K562 (cell line): ENCODE measurements at regions not wholly inside any gene's neighbourhood (a gene's known extent, or its start where the extent isn't known, plus 50 kb on each side); places are given as distances from the start of the nearest gene placed in this dataset.

Source experiments
- ATAC-seq: fragments of 200-7000 bp; cut with Tn5 transposase; 3 replicates; pipeline ENCODE4 v1.9.1; 2020; ENCODE audit warnings: moderate library complexity
- BruUV-seq: library from RNA; stranded (reverse); fragments of 400-500 nt; replicated peaks from 2 replicates; lab custom pipeline; 2021; lab: Mats Ljungman, UMichigan
- CTCF ChIA-PET: fragments of 300-600 bp; formaldehyde crosslinking; extraction: SDS; loops from one replicate; lab custom pipeline; 2021; ENCODE audit warnings: low intra/inter-chr PET ratio; lab: Yijun Ruan, JAX
- POLR2A ChIA-PET: fragments of 300-600, 350-650 bp; sonication (Branson Sonifier 250); formaldehyde crosslinking; extraction: SDS; loops from one replicate; lab custom pipeline; 2021; ENCODE audit warnings: antibody characterized with exemption, inconsistent platforms; lab: Yijun Ruan, JAX
- DNase-seq, 4 experiments: peaks; one replicate each; pipeline versions ENCODE4 v3.0.0 to v3.0.0-alpha.2; 2011 to 2018; ENCODE audit warnings: low spot score in 3 of 4, mixed read lengths in 3 of 4; ENCODE audit errors: extremely low read depth in 1 of 4
- FAIRE-seq: peaks from 2 replicates; lab custom pipeline; 2011; peaks lifted over from hg19 to GRCh38; lab: Jason Lieb, UNC
- H2AFZ ChIP-seq: 2 replicates; pipeline ENCODE4 v1.6.0; 2011; ENCODE audit warnings: low read depth, low read length, control low read depth, inconsistent platforms
- H3K27ac ChIP-seq: fragments of 200-600 bp; 3 replicates; pipeline ENCODE4 v1.8.0; 2011; ENCODE audit warnings: low read depth, mild to moderate bottlenecking, control low read depth, inconsistent platforms, low read length, moderate library complexity, mixed read lengths; ENCODE audit errors: extremely low read depth
- H3K27me3 ChIP-seq, 2 experiments: fragments of 300-600 bp in 1 of 2; 2 replicates in 1 of 2; 3 replicates in 1 of 2; pipeline versions ENCODE4 v1.6.0 to v1.8.0; 2011; ENCODE audit warnings: inconsistent platforms in 2 of 2, low read length in 2 of 2, mild to moderate bottlenecking in 1 of 2, mixed read lengths in 1 of 2, moderate library complexity in 1 of 2; ENCODE audit not compliant: control insufficient read depth in 2 of 2, insufficient read depth in 2 of 2
- H3K36me3 ChIP-seq: fragments of 300-600 bp; 3 replicates; pipeline ENCODE4 v1.8.0; 2011; ENCODE audit warnings: mild to moderate bottlenecking, low read length, inconsistent platforms; ENCODE audit not compliant: control insufficient read depth, insufficient read depth
- H3K4me1 ChIP-seq, 2 experiments: fragments of 200-600 bp in 1 of 2; replicated peaks in 1 of 2; 2 replicates in 1 of 2; 3 replicates in 1 of 2; pipeline versions ENCODE4 v1.5.1 to v1.8.0; 2011; ENCODE audit warnings: inconsistent platforms in 2 of 2, low read length in 2 of 2, mild to moderate bottlenecking in 1 of 2, mixed read lengths in 1 of 2, moderate library complexity in 1 of 2; ENCODE audit not compliant: control insufficient read depth in 2 of 2, insufficient read depth in 2 of 2
- H3K4me2 ChIP-seq: 2 replicates; pipeline ENCODE4 v1.6.1; 2011; ENCODE audit warnings: low read length, control low read depth, inconsistent platforms, mixed read lengths; ENCODE audit not compliant: insufficient read depth
- H3K4me3 ChIP-seq: fragments of 200-600 bp; sonication (generic), shearing (Covaris generic); 2 replicates; pipeline ENCODE4 v1.5.1; 2016; ENCODE audit warnings: control low read depth, inconsistent platforms
- H3K79me2 ChIP-seq: fragments of 200-600 bp; 3 replicates; pipeline ENCODE4 v1.8.0; 2011; ENCODE audit warnings: low read length, inconsistent platforms; ENCODE audit not compliant: control insufficient read depth, insufficient read depth
- H3K9ac ChIP-seq, 2 experiments: 2 replicates each; pipeline versions ENCODE4 v1.6.0 to v1.6.1; 2011; ENCODE audit warnings: low read depth in 2 of 2, low read length in 2 of 2, control low read depth in 1 of 2, inconsistent platforms in 1 of 2, mild to moderate bottlenecking in 1 of 2, mixed read lengths in 1 of 2; ENCODE audit not compliant: insufficient read depth in 1 of 2
- H3K9me1 ChIP-seq: one replicate; pipeline ENCODE4 v1.6.0; 2011; ENCODE audit warnings: inconsistent platforms, mild to moderate bottlenecking, low read length, moderate library complexity; ENCODE audit not compliant: control insufficient read depth, insufficient read depth
- H3K9me3 ChIP-seq: replicated peaks from 2 replicates; pipeline ENCODE4 v1.5.1; 2011; ENCODE audit warnings: low read depth, low read length, inconsistent platforms; ENCODE audit not compliant: control insufficient read depth, insufficient read depth
- H4K20me1 ChIP-seq: replicated peaks from 2 replicates; pipeline ENCODE4 v1.6.1; 2011; ENCODE audit warnings: low read length, inconsistent platforms, mixed read lengths; ENCODE audit not compliant: control insufficient read depth, insufficient read depth
- BRCA1 ChIP-seq, 2 experiments: fragments of 450-650 bp in 1 of 2; sonication (generic) in 1 of 2; formaldehyde crosslinking in 1 of 2; IDR thresholded peaks; 2 replicates each; pipeline versions ENCODE4 v1.5.0 to v1.6.1; 2017 to 2020; ENCODE audit warnings: mild to moderate bottlenecking in 1 of 2, missing genetic modification reagents in 1 of 2
- GATAD2B ChIP-seq: fragments of 450-650 bp; IDR thresholded peaks from 2 replicates; pipeline ENCODE4 v1.6.1; 2017; ENCODE audit warnings: mild to moderate bottlenecking, borderline replicate concordance
- SMARCA5 ChIP-seq: fragments of 450-650 bp; IDR thresholded peaks from 2 replicates; pipeline ENCODE4 v1.6.1; 2016
- WGBS: fragments of 100-300 bp; shearing (Covaris generic); methylation state at CpG from one replicate; pipeline ENCODE4 v1.1.6; 2016; ENCODE audit warnings: low coverage, mixed read lengths; ENCODE audit not compliant: insufficient coverage; ENCODE audit errors: missing lambda C conversion rate; 5-methylcytosine and 5-hydroxymethylcytosine counted together
- in situ Hi-C: fragments of 300-500 bp; cut with MboI; formaldehyde crosslinking; loops from 4 replicates; pipeline ENCODE4 v1.15.0; 2018; ENCODE audit warnings: inconsistent platforms, mixed read lengths
- intact Hi-C: fragments of 100-400 bp; cut with micrococcal nuclease; formaldehyde crosslinking; loops from 2 replicates; pipeline ENCODE4 v1.14.2; 2022
- TF ChIP-seq, protein P1 (sequence below): sonication (generic); formaldehyde crosslinking; IDR thresholded peaks from 2 replicates; pipeline ENCODE4 v1.8.1; 2023; ENCODE audit warnings: missing genetic modification reagents, mild to moderate bottlenecking, borderline replicate concordance
- TF ChIP-seq, protein P2 (sequence below): sonication (generic); formaldehyde crosslinking; IDR thresholded peaks from 2 replicates; pipeline ENCODE4 v1.8.1; 2023; ENCODE audit warnings: mild to moderate bottlenecking, missing genetic modification reagents
- TF ChIP-seq, protein P3 (sequence below): fragments of 250-450 bp; sonication (Bioruptor Pico); IDR thresholded peaks from 2 replicates; pipeline ENCODE4 v1.8.0; 2022; ENCODE audit warnings: inconsistent platforms
- TF ChIP-seq, protein P4 (sequence below), 3 experiments: fragments of 200-800 bp in 1 of 3; sonication (Bioruptor generic) in 1 of 3; sonication (generic) in 1 of 3; formaldehyde crosslinking in 1 of 3; IDR thresholded peaks; 2 replicates each; pipeline versions ENCODE4 v1.6.1 to v1.8.0; 2016 to 2022; ENCODE audit warnings: mild to moderate bottlenecking in 2 of 3, missing compliant biosample characterization in 2 of 3, missing genetic modification characterization in 2 of 3, missing genetic modification reagents in 1 of 3

DNA sequence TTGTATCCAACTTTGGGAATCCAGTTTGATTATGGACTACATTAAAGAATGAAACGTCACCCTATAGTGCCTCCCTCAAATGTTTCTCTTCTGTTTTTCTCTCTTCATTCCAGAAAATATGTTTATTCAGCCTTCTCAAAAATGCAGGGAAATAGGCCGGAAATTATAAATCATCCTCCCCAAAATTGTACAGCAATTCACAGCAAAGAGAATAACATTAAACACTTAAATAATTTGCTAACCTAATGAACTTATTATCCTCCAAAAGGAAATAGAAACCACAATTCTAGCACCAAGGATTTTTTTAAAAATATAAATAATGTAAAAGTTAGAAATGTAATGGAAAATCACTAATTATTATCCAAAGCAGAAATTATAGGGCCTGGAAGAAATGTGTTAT lies 115.9 kb upstream of the CCNG1 start (continued):
- TF ChIP-seq SMARCA5 = no peak
- TF ChIP-seq GATAD2B = no peak
- TF ChIP-seq, protein P1, sequence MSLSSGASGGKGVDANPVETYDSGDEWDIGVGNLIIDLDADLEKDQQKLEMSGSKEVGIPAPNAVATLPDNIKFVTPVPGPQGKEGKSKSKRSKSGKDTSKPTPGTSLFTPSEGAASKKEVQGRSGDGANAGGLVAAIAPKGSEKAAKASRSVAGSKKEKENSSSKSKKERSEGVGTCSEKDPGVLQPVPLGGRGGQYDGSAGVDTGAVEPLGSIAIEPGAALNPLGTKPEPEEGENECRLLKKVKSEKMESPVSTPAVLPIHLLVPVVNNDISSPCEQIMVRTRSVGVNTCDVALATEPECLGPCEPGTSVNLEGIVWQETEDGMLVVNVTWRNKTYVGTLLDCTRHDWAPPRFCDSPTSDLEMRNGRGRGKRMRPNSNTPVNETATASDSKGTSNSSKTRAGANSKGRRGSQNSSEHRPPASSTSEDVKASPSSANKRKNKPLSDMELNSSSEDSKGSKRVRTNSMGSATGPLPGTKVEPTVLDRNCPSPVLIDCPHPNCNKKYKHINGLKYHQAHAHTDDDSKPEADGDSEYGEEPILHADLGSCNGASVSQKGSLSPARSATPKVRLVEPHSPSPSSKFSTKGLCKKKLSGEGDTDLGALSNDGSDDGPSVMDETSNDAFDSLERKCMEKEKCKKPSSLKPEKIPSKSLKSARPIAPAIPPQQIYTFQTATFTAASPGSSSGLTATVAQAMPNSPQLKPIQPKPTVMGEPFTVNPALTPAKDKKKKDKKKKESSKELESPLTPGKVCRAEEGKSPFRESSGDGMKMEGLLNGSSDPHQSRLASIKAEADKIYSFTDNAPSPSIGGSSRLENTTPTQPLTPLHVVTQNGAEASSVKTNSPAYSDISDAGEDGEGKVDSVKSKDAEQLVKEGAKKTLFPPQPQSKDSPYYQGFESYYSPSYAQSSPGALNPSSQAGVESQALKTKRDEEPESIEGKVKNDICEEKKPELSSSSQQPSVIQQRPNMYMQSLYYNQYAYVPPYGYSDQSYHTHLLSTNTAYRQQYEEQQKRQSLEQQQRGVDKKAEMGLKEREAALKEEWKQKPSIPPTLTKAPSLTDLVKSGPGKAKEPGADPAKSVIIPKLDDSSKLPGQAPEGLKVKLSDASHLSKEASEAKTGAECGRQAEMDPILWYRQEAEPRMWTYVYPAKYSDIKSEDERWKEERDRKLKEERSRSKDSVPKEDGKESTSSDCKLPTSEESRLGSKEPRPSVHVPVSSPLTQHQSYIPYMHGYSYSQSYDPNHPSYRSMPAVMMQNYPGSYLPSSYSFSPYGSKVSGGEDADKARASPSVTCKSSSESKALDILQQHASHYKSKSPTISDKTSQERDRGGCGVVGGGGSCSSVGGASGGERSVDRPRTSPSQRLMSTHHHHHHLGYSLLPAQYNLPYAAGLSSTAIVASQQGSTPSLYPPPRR (CRISPR knock-in tag) = no peak

DNA sequence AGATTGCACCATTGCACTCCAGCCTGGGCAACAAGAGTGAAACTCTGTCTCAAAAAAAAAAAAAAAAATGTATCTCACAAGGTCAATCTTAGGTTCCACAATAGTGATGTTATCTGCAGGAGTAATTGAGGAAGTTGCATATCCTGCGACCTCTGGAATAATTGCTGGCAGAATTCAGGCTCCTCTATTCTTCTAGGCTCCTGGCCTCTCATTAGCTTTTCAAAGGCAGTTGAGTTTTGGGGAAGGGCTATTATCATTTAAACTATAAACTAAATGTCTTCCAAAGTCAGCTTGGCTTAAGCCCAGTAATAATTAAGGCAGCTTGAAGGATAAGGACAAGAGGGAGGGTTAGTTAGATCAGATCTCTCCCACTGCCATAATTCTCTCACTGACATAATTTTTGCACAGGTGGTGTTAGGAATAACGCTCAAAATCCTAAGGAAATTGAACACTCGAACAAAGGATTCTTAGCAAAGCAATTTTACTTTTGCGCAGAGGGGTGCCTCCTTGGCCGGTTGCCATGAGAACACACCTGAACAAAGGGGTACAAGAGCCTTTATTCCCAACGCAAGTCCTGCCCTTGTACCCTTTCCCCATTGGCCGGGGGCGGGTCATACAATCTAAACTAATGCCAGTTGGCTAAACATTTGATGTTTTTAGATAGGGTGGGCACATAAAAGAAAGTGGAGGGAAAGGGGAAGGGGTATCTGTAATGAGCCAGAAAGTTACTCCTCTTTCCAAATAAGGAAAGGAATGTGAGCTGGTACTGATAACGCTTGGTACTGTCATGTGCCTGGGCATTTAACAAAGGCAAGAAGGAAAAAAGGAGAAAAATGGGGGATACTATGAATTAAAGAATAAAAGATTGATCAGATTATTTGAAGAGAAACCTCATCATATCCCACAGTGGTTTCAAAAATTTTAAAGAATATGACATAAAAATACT lies 106.4 kb upstream of the CCNG1 start:
- ChIA-PET POLR2A (interaction anchor here (0.6 kb wide), 1 partner anchor 1211 kb away, joined by 3 read pairs; no protein-coding TSS in a partner anchor), CTCF (no interaction called here)
- no peaks in the 10 kb centered on the region for H3K27me3 ChIP-seq
- H3K9me1 ChIP-seq = no peaks in the 10 kb centered on the region
- H3K79me2 ChIP-seq = no peaks in the 10 kb centered on the region
- H4K20me1 ChIP-seq = no peaks in the 10 kb centered on the region
- no peak overlapping the region for H3K4me2 ChIP-seq
- in situ Hi-C loops (no loop called here), intact Hi-C loops (loop anchor here (1.0 kb wide), 1 partner anchor 9 kb away; no protein-coding TSS in a partner anchor)
- no peaks in the 10 kb centered on the region for H3K36me3 ChIP-seq
- ATAC-seq = no peak
- H3K4me3 ChIP-seq = no peak overlapping the region
- BruUV-seq = no TSS peak
- no peaks in the 10 kb centered on the region for H3K4me1 ChIP-seq
- FAIRE-seq = no peak
- no peak for DNase-seq
- H3K9me3 ChIP-seq = no peaks in the 10 kb centered on the region
- H3K27ac ChIP-seq = no peak overlapping the region
- no peak overlapping the region for H2AFZ ChIP-seq
- H3K9ac ChIP-seq = no peak overlapping the region
- under 1% methylated on average over 9 of the region's 9 CpGs for WGBS
- TF ChIP-seq BRCA1 (IDR thresholded peaks at IDR 0.05) = no peak
- no peak for TF ChIP-seq BRCA1 (CRISPR knock-in tag; IDR thresholded peaks at IDR 0.05)
- TF ChIP-seq, protein P2, sequence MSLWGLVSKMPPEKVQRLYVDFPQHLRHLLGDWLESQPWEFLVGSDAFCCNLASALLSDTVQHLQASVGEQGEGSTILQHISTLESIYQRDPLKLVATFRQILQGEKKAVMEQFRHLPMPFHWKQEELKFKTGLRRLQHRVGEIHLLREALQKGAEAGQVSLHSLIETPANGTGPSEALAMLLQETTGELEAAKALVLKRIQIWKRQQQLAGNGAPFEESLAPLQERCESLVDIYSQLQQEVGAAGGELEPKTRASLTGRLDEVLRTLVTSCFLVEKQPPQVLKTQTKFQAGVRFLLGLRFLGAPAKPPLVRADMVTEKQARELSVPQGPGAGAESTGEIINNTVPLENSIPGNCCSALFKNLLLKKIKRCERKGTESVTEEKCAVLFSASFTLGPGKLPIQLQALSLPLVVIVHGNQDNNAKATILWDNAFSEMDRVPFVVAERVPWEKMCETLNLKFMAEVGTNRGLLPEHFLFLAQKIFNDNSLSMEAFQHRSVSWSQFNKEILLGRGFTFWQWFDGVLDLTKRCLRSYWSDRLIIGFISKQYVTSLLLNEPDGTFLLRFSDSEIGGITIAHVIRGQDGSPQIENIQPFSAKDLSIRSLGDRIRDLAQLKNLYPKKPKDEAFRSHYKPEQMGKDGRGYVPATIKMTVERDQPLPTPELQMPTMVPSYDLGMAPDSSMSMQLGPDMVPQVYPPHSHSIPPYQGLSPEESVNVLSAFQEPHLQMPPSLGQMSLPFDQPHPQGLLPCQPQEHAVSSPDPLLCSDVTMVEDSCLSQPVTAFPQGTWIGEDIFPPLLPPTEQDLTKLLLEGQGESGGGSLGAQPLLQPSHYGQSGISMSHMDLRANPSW = no peak
- TF ChIP-seq, protein P3, sequence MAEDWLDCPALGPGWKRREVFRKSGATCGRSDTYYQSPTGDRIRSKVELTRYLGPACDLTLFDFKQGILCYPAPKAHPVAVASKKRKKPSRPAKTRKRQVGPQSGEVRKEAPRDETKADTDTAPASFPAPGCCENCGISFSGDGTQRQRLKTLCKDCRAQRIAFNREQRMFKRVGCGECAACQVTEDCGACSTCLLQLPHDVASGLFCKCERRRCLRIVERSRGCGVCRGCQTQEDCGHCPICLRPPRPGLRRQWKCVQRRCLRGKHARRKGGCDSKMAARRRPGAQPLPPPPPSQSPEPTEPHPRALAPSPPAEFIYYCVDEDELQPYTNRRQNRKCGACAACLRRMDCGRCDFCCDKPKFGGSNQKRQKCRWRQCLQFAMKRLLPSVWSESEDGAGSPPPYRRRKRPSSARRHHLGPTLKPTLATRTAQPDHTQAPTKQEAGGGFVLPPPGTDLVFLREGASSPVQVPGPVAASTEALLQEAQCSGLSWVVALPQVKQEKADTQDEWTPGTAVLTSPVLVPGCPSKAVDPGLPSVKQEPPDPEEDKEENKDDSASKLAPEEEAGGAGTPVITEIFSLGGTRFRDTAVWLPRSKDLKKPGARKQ (CRISPR knock-in tag) = no peak
- TF ChIP-seq, protein P4, sequence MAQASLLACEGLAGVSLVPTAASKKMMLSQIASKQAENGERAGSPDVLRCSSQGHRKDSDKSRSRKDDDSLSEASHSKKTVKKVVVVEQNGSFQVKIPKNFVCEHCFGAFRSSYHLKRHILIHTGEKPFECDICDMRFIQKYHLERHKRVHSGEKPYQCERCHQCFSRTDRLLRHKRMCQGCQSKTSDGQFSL (CRISPR knock-in tag; IDR thresholded peaks at IDR 0.05) = no peak
- TF ChIP-seq, protein P4 (tag; IDR thresholded peaks at IDR 0.05) = no peak
